ENCODE measurements at regions not wholly inside any gene's neighbourhood (a gene's known extent, or its start where the extent isn't known, plus 50 kb on each side); places are given as distances from the start of the nearest gene placed in this dataset.

DNA sequence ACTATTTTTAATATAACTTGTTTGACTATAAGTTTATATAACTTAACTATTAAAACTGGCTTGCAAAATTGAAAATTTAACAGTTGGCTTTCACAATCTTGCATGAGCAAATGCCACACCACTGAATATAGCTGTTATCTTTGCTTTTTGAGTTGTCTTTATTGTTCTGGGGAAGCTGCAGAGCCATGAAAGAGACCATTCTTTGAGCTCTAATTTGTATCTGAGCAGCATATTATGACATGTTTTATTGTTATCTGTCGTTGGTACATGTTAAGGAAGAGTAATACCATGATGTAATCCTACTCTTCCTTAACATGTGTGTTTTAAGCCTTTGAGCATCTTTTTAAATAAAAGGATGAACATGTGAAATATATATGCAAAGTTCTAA is 97.1 kb upstream of the ANK2 start:
- TF ChIP-seq HDGF (IDR thresholded peaks at IDR 0.05; ENCODE audit: borderline replicate concordance) (no peak), BHLHE40 (IDR thresholded peaks at IDR 0.05; ENCODE audit: borderline replicate concordance) (no peak), SUZ12 (IDR thresholded peaks at IDR 0.05) (no peak), CTBP1 (IDR thresholded peaks at IDR 0.05; ENCODE audit: borderline replicate concordance) (no peak), ZNF384 (IDR thresholded peaks at IDR 0.05) (no peak), ELF4 (IDR thresholded peaks at IDR 0.05) (no peak), ARNT (IDR thresholded peaks at IDR 0.05) (no peak)

All from HEK293T (cell line).